ENCODE measurements at regions not wholly inside any gene's neighbourhood (a gene's known extent, or its start where the extent isn't known, plus 50 kb on each side); places are given as distances from the start of the nearest gene placed in this dataset.

GRCh38 chrX:121221322-121221977 lies 174.0 kb downstream of the GLUD2 start:
- H3K4me3 ChIP-seq (ENCODE audit: low read depth, low read length), result no peak overlapping the region
- DNase-seq (ENCODE audit: low read depth), result no peak
- no peak for TF ChIP-seq MYC (IDR thresholded peaks at IDR 0.05; ENCODE audit: low read depth, low read length)
- no peak for TF ChIP-seq POLR2A (IDR thresholded peaks at IDR 0.05; ENCODE audit: extremely low read depth, insufficient read length)
- no peak for TF ChIP-seq CTCF (IDR thresholded peaks at IDR 0.05; ENCODE audit: low read depth, low read length)
- no peak for TF ChIP-seq MAX (IDR thresholded peaks at IDR 0.05; ENCODE audit: low read depth, low read length)

- DNase-seq (ENCODE audit: low read depth), result no peak
- TF ChIP-seq POLR2A (IDR thresholded peaks at IDR 0.05; ENCODE audit: extremely low read depth, insufficient read length), result no peak
- H3K4me3 ChIP-seq (ENCODE audit: low read depth, low read length), result no peak overlapping the region
These were observed 180.5 kb downstream of the GLUD2 start for GRCh38 chrX:121227888-121228287.

GRCh38 chrX:121231566-121232358 lies 184.4 kb downstream of the GLUD2 start:
- DNase-seq (ENCODE audit: low read depth), result no peak
- TF ChIP-seq POLR2A (IDR thresholded peaks at IDR 0.05; ENCODE audit: extremely low read depth, insufficient read length), result no peak
- TF ChIP-seq MAX (IDR thresholded peaks at IDR 0.05; ENCODE audit: low read depth, low read length), result no peak
- TF ChIP-seq MYC (IDR thresholded peaks at IDR 0.05; ENCODE audit: low read depth, low read length), result no peak
- TF ChIP-seq CTCF (IDR thresholded peaks at IDR 0.05; ENCODE audit: low read depth, low read length), result no peak
- no peak overlapping the region for H3K4me3 ChIP-seq (ENCODE audit: low read depth, low read length)

GRCh38 chrX:121236040-121236439 lies 188.6 kb downstream of the GLUD2 start:
- no peak for TF ChIP-seq MYC (IDR thresholded peaks at IDR 0.05; ENCODE audit: low read depth, low read length)
- no peak for TF ChIP-seq CTCF (IDR thresholded peaks at IDR 0.05; ENCODE audit: low read depth, low read length)
- no peak for TF ChIP-seq MAX (IDR thresholded peaks at IDR 0.05; ENCODE audit: low read depth, low read length)
- no peak for TF ChIP-seq POLR2A (IDR thresholded peaks at IDR 0.05; ENCODE audit: extremely low read depth, insufficient read length)
- DNase-seq (ENCODE audit: low read depth), result no peak
- no peak overlapping the region for H3K4me3 ChIP-seq (ENCODE audit: low read depth, low read length)

- DNase-seq (ENCODE audit: low read depth), result no peak
- no peak for TF ChIP-seq CTCF (IDR thresholded peaks at IDR 0.05; ENCODE audit: low read depth, low read length)
- TF ChIP-seq MYC (IDR thresholded peaks at IDR 0.05; ENCODE audit: low read depth, low read length), result no peak
- TF ChIP-seq POLR2A (IDR thresholded peaks at IDR 0.05; ENCODE audit: extremely low read depth, insufficient read length), result no peak
- TF ChIP-seq MAX (IDR thresholded peaks at IDR 0.05; ENCODE audit: low read depth, low read length), result no peak
- no peak overlapping the region for H3K4me3 ChIP-seq (ENCODE audit: low read depth, low read length)
These were observed 190.7 kb downstream of the GLUD2 start for GRCh38 chrX:121238093-121238492.

- no peak for TF ChIP-seq MAX (IDR thresholded peaks at IDR 0.05; ENCODE audit: low read depth, low read length)
- TF ChIP-seq CTCF (IDR thresholded peaks at IDR 0.05; ENCODE audit: low read depth, low read length), result no peak
- TF ChIP-seq POLR2A (IDR thresholded peaks at IDR 0.05; ENCODE audit: extremely low read depth, insufficient read length), result no peak
- no peak for TF ChIP-seq MYC (IDR thresholded peaks at IDR 0.05; ENCODE audit: low read depth, low read length)
- H3K4me3 ChIP-seq (ENCODE audit: low read depth, low read length), result no peak overlapping the region
- no peak for DNase-seq (ENCODE audit: low read depth)
These were observed 197.1 kb downstream of the GLUD2 start for GRCh38 chrX:121244511-121244910.

Data from NB4 (cell line).